GM19397 (cell line): ENCODE measurements at regions not wholly inside any gene's neighbourhood (a gene's known extent, or its start where the extent isn't known, plus 50 kb on each side); places are given as distances from the start of the nearest gene placed in this dataset.

Source experiments
- ATAC-seq: cut with Tn5 transposase; IDR thresholded peaks from one replicate; pipeline ENCODE4 v1.9.1; 2021; ENCODE audit warnings: mild to moderate bottlenecking, moderate library complexity; ENCODE audit not compliant: unreplicated experiment

DNA sequence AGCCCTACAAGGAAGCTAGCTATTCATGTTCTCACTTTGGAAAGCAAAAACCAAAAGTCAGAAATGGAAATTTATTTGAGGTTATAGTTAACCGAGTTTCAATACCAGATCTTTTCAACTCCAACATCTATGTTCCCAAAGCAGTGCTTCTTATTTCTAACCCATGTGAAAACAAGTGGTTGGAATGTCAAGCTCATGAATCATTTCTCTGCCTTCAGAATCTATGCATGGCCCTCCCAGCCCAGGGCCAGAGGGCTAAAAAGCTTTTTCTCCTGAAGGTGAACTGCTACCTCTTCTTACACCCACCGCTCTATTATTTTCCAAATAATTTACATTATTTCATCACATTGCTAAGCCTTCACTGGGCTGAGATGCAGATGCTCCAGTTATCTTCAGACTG is 158.4 kb downstream of the SP3 start:
- no peak for ATAC-seq

DNA sequence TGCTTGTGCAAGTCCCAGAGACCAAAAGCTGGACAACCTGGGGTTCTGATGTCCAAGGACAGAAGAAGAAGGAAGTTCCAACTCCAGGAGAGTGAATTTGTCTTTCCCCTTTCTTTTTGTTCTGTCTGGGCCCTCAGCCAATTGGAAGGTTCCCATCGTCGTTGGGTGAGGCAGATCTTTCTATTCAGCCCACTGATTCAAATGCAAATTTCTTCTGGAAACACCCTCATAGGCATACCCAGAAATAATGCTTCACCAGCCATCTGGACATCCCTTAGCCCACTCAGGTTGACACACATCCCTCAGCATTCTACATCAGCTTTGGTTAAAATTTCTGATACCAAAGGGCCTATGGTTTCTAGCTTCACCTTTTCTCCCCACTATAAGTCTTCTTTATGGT is 156.5 kb downstream of the SP3 start:
- ATAC-seq: no peak

DNA sequence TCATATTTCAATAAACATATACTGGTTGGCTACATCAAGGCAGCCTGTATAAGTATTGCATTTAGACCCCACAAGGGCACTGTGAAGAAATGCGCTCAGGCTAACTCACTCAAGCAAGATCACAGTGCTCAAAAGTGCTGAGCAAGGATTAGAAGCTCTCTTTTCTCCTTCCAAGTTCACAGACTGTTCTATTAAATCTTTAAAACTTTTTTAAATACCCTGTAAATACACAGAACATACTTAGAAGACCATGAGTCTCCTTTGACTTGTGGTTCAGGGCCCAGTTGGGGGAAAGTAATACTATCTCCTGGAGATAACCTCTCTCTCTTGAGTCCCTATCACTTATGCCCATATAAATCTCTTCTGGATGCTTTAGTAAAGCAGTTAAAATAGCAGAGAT is 152.9 kb downstream of the SP3 start:
- ATAC-seq: no peak

DNA sequence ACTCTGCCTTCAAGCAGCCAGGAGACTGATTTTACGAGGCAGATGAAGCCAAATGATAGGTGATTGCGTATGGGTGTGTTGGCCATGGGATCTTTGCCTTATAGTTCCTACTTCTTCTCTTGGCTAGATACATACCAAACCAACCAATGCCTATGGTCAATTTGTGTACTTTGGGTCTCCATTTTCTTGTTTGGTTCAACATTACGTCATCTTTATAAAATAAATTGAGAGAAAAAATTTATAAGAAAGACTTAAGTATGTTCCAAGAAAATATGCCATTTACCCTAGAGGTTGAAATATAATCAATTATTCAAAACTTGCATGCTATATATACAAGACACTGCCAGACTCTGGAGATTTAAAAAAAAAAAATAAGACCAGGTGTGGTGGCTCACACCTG is 150.9 kb downstream of the SP3 start:
- ATAC-seq: no peak

DNA sequence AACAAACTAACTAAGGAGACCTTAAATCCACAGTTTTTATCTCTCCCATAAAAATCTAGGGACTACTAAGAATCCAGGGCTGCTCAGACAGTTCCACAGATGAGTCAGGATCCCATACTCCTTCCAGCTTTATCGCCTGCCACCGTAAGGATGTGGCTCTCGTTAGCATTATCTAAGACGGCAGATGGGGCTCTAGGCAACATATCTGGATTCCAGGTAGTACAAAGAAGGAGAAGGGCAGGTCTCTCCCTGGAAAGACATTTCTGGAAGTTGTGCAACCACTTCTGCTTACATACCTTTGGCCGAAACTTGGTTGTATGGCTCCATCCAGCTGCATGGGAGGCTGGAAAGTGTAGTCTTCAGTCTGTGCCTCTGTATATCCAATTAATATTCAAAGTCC is 149.4 kb downstream of the SP3 start:
- no peak for ATAC-seq

DNA sequence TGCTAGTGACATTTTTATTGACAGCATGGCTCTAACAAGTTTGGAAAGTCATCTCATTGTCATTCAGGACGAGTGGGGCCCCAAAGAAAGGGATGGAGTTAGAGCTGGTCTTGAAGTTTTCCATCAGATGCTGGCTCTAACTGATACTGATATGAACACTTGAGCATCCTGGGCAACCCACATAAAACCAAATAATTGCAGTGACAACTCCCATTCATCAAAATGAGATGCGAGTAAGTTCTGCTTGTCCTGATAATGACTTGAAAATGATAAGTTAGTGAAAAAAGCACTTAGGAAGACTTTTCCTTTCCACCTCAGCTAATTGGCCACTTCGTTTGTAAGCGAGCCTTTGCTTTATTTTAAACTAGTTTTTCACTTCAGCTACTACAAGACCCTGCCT is 147.6 kb downstream of the SP3 start:
- ATAC-seq: no peak

DNA sequence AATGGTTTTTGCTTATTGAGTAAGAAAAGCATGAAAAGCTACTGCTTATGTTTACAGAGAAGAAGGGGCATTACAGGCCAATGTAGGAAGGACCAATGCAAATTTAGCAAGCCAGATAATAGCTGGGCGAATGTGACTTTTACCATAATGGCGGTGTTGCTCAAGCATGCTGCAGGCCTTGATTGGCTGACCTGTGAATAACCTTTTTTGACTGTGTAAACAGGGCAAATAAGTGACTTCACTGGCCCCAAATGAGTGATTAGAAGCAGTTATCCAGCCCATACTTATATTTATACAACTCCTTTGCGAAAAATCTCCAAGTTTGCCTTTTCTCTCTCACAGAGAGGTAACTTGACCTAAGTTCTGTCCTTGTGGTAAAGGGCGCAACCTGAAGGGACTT is 146.9 kb downstream of the SP3 start:
- ATAC-seq: no peak

DNA sequence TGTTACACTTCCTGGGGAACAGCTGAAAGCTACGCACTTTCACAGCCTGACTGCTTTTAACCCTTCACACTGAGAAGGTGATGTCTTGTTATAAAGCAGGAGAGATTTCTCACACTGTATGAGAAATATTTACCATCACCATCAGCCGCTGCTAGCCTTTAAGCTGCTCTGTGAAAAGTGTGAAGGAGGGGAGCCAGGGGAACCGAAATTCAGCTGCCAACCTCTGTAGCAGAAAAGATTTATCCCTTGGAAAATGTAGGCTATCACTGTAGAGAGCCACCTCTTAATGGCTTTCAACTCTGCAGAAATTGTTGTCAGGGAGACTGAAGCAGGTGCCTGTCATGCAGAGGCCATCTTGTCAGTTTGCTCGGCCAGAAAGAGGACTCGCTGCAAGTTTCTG is 145.3 kb downstream of the SP3 start:
- ATAC-seq: no peak

DNA sequence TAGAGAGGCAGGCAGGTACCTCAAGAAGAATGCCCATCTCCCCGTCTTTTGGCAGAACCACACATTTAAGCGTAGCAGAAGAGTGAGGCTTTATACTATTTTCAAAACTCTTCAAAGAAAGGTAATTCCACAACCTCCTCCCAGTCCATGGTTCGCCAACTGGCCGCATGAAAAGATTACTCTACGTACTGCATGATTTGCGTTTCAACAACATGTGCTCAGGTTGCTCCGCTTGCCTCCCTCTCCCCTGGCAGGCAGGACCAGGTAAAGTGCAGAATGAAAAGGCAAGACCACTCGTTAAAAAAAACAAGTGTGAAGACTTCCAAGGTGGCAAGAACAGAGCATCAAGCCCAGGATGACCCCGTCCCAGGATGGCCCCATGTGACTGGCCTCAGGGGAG is 143.7 kb downstream of the SP3 start:
- ATAC-seq: no peak

DNA sequence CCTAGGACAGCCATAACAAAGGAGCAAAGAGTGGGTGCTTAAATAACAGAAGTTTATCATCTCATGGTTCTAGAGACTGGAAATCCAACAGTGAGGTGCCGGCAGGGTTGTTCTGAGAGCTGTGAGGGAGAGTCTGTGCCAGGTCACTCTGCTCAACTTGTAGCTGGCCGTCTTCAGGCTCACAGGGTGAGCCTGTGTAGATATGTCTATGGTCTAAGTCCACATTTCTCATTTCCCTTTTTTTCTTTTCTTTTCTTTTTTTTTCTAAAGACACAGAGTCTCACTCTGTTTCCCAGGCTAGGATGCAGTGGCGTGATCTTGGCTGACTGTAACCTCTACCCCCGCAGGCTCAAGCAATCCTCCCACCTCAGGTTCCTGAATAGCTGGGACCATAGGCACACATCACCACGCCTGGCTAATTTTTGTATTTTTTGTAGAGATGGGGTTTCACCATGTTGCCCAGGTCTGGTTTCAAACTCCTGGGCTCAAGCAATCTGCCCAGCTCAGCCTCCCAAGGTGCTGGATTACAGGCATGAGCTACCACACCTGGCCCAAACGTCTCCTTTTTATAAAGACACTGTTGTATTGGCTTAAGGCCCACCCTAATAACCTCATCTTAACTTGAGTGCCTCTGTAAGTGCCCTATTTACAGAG is 142.2 kb downstream of the SP3 start:
- ATAC-seq: no peak

DNA sequence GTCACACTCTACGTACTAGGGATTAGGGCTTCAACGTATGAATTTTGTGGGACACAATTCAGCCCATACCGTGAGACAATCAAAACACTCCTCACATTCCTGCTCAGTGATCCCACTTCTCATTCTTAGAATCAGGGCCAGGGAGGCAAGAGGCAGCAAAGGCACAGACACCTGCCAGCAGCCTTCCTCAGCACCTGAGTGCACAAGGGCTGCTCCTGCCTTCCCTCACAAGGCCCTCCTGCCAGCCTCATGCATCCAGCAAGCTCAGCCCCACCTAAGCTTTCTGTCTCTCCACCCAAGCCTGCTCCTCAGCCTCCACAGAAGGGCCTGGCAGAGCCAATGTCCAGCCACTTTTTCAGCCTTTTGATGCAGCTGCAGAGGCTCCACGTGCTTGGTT is 141.6 kb downstream of the SP3 start:
- ATAC-seq: no peak

DNA sequence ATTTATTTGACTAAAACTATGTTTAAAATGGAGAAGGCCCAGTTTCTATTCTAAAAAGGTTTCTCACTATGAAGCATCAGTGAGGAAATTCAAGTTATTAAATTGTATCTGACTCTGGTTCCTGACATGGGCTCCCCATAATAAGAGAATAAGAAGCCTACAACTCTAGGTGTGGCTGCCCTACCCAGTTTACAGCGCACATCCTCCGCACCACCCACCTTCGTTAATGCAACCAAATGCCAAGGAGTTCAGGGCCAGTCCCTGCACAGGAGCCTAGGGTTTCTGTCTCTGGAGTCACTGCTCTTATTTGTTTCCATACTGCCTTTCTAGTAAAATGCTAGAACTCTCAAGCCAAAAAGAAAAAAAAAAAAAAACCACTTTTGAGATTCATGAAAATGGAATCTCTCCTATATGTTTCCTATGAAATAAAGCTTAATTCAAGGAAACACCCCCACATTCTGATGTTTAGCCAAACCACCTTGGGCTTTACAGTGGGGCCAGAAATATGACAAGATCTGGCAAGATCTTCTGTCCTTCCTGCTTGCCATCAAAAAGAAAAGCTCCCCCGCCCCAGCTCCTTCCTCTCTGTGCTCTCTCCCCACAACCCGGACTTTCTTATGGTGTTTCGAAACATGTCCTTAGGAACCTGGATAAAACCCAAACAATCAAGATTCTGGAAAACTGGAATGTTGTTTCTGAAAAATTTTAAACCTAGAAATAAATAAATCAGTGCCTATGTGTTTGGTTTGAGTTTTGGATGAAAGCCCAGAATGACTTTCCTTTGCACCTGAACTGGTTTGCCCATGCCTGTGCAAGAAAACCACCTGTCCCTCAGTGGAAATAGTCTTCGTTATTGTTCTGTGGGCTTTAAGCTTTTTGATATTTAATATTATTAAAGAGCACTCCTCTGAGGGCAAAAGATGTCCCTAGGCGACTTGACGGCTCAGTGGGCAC is 136.7 kb downstream of the SP3 start:
- no peak for ATAC-seq

DNA sequence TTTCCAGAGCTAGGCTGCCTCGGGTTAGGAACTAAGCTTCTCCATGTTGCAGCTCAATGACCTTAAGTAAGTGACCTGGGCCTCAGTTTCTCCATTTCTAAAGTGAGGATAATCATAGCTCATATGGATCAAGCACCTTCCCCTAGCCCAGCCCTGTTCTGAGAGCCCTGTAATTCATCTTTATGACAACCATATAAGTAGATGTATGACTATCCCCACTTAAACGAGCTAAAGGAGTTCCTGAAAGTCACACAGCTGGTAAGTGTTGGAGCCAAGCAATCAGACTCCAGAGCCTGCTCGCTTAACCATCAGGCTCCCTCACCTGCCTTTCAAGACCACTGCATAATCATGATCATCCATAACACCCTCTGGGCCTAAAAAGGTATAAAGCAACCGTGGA is 135.4 kb downstream of the SP3 start:
- no peak for ATAC-seq

DNA sequence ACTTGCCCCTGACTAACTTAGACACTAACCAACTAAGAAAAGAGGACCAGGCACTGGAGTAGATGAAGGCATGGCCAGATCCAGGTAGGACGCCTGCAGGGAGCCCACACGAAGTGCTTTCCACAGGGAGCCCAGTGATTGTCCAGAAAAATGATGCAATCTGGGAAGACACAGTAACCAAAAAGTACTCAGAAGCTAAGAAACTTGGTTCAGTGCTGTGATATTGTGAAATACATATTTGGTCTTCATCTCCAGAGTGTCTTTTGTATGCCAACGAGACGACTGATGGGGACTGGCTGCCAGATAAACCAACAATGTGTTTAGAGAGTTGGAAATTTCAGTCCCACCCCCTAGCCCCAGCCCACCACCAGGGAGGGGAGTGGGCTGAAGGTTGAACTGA is 135.0 kb downstream of the SP3 start:
- no peak for ATAC-seq

DNA sequence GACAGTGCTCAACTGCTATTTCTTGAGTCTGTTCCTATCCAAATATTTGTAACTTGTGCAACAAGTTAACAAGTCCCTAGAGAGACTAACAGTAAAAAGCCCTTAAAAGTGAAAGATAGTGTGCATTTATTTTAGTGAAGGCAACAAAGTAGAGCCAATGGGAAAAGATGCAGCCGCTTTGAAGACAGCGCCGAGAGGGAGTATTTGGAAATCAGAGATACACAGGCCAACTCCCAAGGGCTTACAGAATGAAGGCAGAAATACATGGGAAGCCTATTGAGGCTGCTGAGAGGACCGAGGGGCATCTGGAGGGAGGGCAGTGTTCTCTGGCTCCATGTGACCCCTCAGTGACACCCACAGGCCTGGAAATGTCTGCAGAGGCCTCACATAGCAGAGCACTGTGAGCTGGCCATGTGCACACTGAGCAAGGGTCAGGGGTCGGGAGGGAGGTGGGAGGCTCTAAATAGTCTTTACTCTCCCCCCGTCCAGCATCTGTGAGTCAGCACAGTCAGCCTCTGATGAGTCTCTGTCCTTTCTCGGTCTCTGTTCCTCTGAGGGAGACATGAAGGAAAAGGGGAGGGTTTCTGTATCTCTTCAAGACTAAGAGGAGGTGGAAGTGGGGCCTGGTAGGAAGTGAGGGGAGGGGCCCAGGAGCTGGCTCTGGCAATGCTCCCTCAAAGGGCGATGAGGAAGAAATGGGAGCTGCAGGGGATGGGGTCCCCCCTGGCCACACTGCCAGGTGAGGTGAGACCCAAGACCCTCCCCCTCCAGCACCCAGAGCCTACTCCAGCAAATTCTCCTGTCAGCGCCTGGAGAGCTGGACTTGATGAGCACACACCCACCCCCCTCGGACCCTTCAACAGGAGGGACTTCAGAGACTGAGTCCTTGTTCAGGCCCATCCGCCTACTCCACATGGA is 133.6 kb downstream of the SP3 start:
- no peak for ATAC-seq

DNA sequence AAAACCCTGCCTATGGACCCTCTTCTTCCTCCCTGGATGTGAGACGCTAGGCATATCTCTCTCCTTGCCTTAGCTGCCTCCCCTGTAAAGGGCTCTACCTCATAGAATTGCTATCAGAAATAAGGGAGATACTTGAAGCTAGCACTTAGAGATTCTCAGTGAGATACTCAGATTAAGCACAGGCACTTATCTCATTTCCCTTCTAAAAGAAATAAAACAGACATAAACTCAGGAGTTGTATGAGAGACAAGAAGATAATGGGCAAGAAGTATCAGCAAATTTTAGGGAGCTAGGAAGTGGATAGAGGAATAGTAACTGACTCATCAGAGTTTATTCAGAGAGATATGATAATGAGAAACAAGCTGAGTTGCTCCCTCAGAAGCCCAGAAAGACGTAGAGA is 131.0 kb downstream of the SP3 start:
- ATAC-seq: no peak

DNA sequence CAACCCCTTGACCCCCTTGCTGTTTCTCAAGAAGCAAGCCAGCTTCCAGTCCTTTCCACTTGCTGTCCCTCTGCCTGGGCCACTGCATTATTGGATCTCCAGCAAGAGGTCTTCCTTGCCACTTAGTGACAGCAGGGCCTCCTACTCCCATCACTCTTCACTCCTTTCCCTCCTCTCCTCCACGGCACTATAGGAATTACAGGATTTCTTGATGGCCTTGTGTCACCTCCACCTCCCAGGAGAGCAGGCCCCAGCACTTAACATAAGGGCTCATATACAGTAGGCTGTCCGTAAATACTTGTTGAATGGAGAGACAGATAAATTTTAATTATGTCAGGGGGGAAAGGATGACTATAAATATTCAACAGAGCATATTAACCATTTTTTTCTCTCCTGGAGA is 129.4 kb downstream of the SP3 start:
- ATAC-seq: no peak

DNA sequence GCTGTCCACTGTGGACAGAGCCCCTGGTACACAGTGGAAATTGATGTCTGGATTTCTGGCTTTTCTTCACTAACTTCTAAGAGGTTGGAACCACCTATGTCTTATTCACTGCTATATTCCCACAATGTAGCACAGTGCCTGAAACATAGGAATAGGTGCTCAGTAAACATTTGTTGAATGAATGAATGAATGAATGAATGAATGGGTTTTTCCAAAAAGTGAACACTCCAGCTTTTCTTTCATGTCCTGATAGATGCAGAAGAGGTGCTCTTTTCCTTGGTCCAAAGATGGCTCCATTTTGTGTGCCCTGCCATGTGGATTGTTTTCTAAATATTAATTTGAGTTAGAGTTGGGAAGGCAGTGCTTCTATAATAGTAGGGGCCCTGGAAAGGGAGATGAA is 124.1 kb downstream of the SP3 start:
- ATAC-seq: no peak

DNA sequence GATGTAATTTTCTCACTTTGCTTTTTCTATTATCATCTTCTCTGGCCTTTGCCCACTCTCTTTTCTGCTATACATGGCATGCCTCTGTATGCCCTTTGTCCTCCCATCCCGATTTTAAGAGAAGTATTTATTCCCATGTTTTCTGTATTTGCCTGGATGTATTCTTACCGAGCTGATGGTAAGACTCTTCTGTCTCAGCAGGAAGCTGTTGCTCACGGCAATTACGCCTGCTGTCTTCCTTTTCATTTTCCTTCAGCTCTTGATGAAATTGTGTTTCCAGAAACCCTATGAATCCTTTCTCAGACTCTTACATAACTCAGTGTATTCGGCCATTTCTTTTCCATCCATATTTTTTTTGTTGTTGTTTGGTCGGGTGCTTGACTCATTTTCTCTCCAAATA is 121.6 kb downstream of the SP3 start:
- no peak for ATAC-seq

DNA sequence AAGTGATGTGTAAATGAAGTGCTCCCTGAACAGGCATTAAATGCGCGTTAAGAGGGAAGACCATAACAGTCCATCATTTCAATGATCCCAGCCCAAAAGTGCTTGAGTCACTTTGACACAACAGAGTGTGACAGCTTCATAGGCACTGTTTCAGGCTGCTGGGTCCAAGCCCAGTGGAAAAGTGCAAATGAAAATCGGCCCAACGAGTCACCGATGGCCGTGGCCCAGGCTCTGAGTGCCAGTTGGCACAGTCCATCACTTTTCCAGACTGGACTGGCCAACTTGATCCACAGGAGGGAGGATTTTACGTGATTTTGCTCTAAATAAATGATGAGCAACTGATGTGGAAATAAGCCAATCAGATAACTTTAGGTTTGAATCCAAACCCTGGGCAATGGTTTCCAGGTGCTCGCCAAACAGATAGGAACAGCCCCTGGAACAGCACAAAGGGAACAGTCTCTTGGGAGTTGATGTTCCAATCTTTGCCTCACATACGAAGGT is 114.0 kb downstream of the SP3 start:
- ATAC-seq: no peak

DNA sequence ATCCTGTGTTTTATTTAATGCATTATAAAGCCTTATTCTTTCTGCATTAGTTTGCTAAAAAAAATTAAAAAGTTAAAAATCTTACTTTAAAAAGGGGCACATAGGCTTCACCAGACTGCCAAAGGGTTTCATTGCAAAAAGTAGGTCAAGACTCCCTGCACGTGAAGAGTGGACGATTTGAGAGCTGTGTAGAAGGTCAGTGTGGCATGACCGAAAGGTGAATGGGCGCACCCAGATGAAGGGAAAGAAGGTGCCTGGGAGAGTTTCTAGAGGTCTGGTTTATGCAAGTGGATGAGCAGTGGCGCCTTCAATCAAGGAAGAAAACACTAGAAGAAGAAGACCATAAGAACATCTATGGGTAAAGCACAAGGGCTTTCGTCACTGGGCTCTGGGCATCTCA is 111.0 kb downstream of the SP3 start:
- ATAC-seq: no peak
